Loucy (cell line): ENCODE measurements at regions not wholly inside any gene's neighbourhood (a gene's known extent, or its start where the extent isn't known, plus 50 kb on each side); places are given as distances from the start of the nearest gene placed in this dataset.

ENCODE experiments used
- H2AFZ ChIP-seq: fragments of 200-600 bp; sonication (generic); 2 replicates; pipeline ENCODE4 v1.6.0; 2016; ENCODE audit warnings: antibody characterized with exemption, mild to moderate bottlenecking, low read length, moderate library complexity
- H3F3A ChIP-seq: fragments of 200-600 bp; 2 replicates; pipeline ENCODE4 v1.6.0; 2016; ENCODE audit warnings: antibody characterized with exemption, low read depth, mild to moderate bottlenecking
- H3K27me3 ChIP-seq: fragments of 200-600 bp; sonication (generic); 2 replicates; pipeline ENCODE4 v1.6.1; 2014; ENCODE audit warnings: low read length, mild to moderate bottlenecking; ENCODE audit not compliant: insufficient read depth, poor library complexity, severe bottlenecking
- H3K36me3 ChIP-seq: fragments of 200-600 bp; sonication (generic); 2 replicates; pipeline ENCODE4 v1.6.1; 2016; ENCODE audit warnings: low read length; ENCODE audit not compliant: insufficient read depth
- H3K4me1 ChIP-seq: fragments of 200-600 bp; sonication (generic); 2 replicates; pipeline ENCODE4 v1.5.1; 2014; ENCODE audit warnings: low read length, mild to moderate bottlenecking; ENCODE audit not compliant: insufficient read depth, poor library complexity, severe bottlenecking
- H3K4me2 ChIP-seq: fragments of 200-600 bp; sonication (generic); 2 replicates; pipeline ENCODE4 v1.6.0; 2014; ENCODE audit warnings: antibody characterized with exemption, low read length, low read depth, mild to moderate bottlenecking; ENCODE audit not compliant: poor library complexity, severe bottlenecking
- H3K4me3 ChIP-seq: fragments of 200-600 bp; sonication (generic); 2 replicates; pipeline ENCODE4 v1.5.1; 2014; ENCODE audit warnings: low read length, mild to moderate bottlenecking, mixed read lengths; ENCODE audit not compliant: poor library complexity, severe bottlenecking
- H3K79me2 ChIP-seq: fragments of 200-600 bp; sonication (generic); 2 replicates; pipeline ENCODE4 v1.6.1; 2014; ENCODE audit warnings: low read length; ENCODE audit not compliant: insufficient read depth
- H3K9ac ChIP-seq: fragments of 200-600 bp; sonication (generic); 2 replicates; pipeline ENCODE4 v1.6.0; 2014; ENCODE audit warnings: mild to moderate bottlenecking, low read depth, low read length, moderate library complexity; ENCODE audit not compliant: poor library complexity, severe bottlenecking
- H3K9me2 ChIP-seq: fragments of 200-600 bp; sonication (generic); replicated peaks from 2 replicates; pipeline ENCODE4 v1.6.1; 2016; ENCODE audit warnings: low read depth, low read length, mixed read lengths
- H3K9me3 ChIP-seq: fragments of 200-600 bp; sonication (generic); 2 replicates; pipeline ENCODE4 v1.6.1; 2014; ENCODE audit warnings: mild to moderate bottlenecking, antibody characterized with exemption, low read length, low read depth; ENCODE audit not compliant: insufficient read depth
- H4K20me1 ChIP-seq: fragments of 200-600 bp; sonication (generic); 2 replicates; pipeline ENCODE4 v1.6.0; 2014; ENCODE audit warnings: antibody characterized with exemption, low read length, mild to moderate bottlenecking; ENCODE audit not compliant: insufficient read depth, poor library complexity, severe bottlenecking
- EZH2phosphoT487 ChIP-seq: fragments of 200-600 bp; IDR thresholded peaks from 2 replicates; pipeline ENCODE4 v1.6.1; 2018; ENCODE audit warnings: antibody characterized with exemption, mild to moderate bottlenecking, moderate library complexity, borderline replicate concordance
- TF ChIP-seq, protein P1 (sequence below): fragments of 200-600 bp; sonication (generic); conservative IDR thresholded peaks from 2 replicates; pipeline ENCODE4 v1.5.1; 2014; ENCODE audit warnings: mild to moderate bottlenecking, antibody characterized with exemption, low read length

DNA sequence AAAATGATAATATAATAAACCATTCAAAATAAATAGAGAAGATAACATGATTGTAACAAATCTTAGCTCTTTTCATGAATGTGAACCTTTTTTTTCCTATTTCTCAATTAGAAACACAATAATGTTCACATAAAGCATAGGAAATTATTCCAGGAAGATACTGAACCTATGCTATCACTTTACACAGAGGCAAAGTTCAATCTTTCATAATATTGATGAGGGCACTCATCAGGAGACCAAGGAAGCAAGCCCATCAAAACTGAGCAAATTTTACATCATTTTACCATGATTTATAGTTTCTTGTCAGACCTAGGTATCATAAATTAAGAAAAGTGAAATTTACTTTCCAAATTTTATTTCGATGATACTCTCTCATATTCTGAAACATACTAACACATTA is 938.5 kb downstream of the TBC1D32 start:
- no peaks in the 10 kb centered on the region for H3K9me3 ChIP-seq
- H2AFZ ChIP-seq: no peak overlapping the region

DNA sequence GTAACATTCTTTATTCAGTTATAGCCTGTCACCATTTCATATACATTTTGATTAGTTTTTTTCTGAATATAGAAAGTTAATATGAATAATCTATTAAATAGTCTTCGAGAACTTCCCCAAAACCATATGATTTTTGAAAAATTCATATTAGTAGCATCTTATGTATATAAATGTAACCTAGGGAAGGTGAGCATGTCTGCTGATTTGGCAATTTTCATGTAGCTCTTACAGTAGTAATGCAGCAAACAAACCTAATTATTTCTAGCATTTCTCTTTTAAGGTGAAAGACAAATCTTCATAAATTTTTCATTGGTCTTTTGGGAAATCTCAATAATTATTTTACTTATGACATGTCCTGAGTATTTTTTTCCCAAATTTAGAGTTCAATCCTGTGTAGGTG is 939.0 kb downstream of the TBC1D32 start:
- no peak overlapping the region for H3K4me3 ChIP-seq
- H3K4me1 ChIP-seq: no peaks in the 10 kb centered on the region
- H3K9me2 ChIP-seq: no peaks in the 10 kb centered on the region
- no peak overlapping the region for H3K9ac ChIP-seq
- H3K27me3 ChIP-seq: no peaks in the 10 kb centered on the region
- no peaks in the 10 kb centered on the region for H3K36me3 ChIP-seq
- no peak overlapping the region for H3K4me2 ChIP-seq
- H2AFZ ChIP-seq: no peak overlapping the region
- TF ChIP-seq EZH2phosphoT487: no peak
- TF ChIP-seq, protein P1, sequence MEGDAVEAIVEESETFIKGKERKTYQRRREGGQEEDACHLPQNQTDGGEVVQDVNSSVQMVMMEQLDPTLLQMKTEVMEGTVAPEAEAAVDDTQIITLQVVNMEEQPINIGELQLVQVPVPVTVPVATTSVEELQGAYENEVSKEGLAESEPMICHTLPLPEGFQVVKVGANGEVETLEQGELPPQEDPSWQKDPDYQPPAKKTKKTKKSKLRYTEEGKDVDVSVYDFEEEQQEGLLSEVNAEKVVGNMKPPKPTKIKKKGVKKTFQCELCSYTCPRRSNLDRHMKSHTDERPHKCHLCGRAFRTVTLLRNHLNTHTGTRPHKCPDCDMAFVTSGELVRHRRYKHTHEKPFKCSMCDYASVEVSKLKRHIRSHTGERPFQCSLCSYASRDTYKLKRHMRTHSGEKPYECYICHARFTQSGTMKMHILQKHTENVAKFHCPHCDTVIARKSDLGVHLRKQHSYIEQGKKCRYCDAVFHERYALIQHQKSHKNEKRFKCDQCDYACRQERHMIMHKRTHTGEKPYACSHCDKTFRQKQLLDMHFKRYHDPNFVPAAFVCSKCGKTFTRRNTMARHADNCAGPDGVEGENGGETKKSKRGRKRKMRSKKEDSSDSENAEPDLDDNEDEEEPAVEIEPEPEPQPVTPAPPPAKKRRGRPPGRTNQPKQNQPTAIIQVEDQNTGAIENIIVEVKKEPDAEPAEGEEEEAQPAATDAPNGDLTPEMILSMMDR: no peak
- no peaks in the 10 kb centered on the region for H3K79me2 ChIP-seq
- no peaks in the 10 kb centered on the region for H3K9me3 ChIP-seq
- no peaks in the 10 kb centered on the region for H3F3A ChIP-seq
- H4K20me1 ChIP-seq: no peaks in the 10 kb centered on the region

More for the DNA sequence above, 938.5 kb downstream of the TBC1D32 start:
- no peak overlapping the region for H3K4me3 ChIP-seq
- H4K20me1 ChIP-seq: no peaks in the 10 kb centered on the region
- TF ChIP-seq, protein P1: no peak
- TF ChIP-seq EZH2phosphoT487: no peak
- H3K36me3 ChIP-seq: no peaks in the 10 kb centered on the region
- no peak overlapping the region for H3K9ac ChIP-seq
- no peaks in the 10 kb centered on the region for H3K9me2 ChIP-seq
- no peaks in the 10 kb centered on the region for H3K4me1 ChIP-seq
- no peak overlapping the region for H3K4me2 ChIP-seq
- H3F3A ChIP-seq: no peaks in the 10 kb centered on the region
- no peaks in the 10 kb centered on the region for H3K79me2 ChIP-seq
- H3K27me3 ChIP-seq: no peaks in the 10 kb centered on the region

DNA sequence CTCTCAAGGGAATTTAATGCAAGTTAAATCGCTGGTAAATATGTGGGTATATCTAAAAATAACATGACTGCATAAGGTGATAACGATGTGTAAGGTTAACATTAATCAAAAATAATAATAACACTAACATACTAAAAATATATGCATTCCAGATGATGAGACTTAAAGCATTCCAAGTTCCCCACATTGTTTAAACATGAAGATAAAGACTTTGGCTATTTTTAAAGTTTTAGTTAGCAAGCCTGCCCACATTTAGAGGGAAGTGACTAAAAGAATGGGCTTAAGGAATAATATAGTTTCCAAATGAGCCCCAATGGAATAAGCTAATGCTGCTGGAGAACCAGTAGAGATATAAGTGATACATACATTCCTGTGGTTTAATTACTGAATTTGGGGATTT is 941.3 kb downstream of the TBC1D32 start:
- H2AFZ ChIP-seq: no peak overlapping the region
- H3K4me3 ChIP-seq: no peak overlapping the region
- no peak overlapping the region for H3K4me2 ChIP-seq
- no peaks in the 10 kb centered on the region for H3K36me3 ChIP-seq
- H3K79me2 ChIP-seq: no peaks in the 10 kb centered on the region
- no peaks in the 10 kb centered on the region for H3K27me3 ChIP-seq
- no peaks in the 10 kb centered on the region for H3F3A ChIP-seq
- no peaks in the 10 kb centered on the region for H3K9me3 ChIP-seq
- TF ChIP-seq EZH2phosphoT487: no peak
- TF ChIP-seq, protein P1: no peak
- H4K20me1 ChIP-seq: no peaks in the 10 kb centered on the region
- H3K9me2 ChIP-seq: no peaks in the 10 kb centered on the region
- no peaks in the 10 kb centered on the region for H3K4me1 ChIP-seq
- no peak overlapping the region for H3K9ac ChIP-seq
